ENCODE measurements at regions not wholly inside any gene's neighbourhood (a gene's known extent, or its start where the extent isn't known, plus 50 kb on each side); places are given as distances from the start of the nearest gene placed in this dataset.

DNA sequence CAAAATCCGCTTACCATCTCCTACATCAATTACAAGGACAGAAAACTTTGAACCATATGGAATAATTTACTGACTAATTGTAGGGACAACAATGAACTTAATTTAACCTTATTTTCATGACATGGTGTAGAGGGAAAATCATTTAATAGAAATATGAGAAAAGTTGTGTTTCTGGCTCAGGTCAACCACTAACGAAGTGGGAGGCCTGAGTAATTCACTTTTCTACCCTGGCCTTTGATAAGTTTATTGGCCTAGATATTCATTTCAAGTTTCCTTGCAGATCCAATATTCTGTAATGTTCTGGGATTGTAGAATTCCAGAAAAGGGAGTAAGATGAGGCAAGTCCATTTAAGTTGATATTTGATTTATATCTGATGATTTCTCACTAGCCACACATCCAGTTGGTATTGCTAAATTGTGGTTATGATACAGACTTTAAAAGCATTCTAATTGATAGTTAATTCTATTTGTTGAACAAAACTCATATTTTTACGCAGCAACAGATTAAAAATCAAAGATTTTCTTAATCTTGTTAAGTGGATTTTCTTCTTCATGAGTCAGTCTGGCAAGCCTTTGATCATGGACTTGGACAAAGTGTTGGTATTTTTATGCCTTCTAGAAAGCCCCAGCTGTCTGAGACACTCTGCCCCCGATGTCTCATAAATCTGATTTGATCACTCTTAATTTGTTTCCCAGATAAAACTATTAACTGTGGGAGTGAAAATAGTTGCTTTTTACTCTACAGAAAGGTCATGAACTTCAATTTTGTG, 336.5 kb downstream of the TMEM135 start:
- H3K27ac Mint-ChIP-seq = no peak overlapping the region
- H3K4me1 Mint-ChIP-seq = no peaks in the 10 kb centered on the region
- H3K4me3 Mint-ChIP-seq = no peak overlapping the region
- peaks cover 0 to 7% of the 10 kb centered on the region in 2 donors for H3K27me3 Mint-ChIP-seq
- no peak for ATAC-seq (replicated peaks)
- no peak for DNase-seq
- peaks cover 0 to 2% of the 10 kb centered on the region in 2 donors for H3K9me3 Mint-ChIP-seq
- H3K36me3 Mint-ChIP-seq = no peaks in the 10 kb centered on the region

Data from stimulated activated naive B cell treated with anti-CD40 and anti-IgM and Interleukin-4, amounts not matched to agents 10 μg/mL and 1 μg/mL and 100 μg/mL, for 72 hours (primary cell).